Middle frontal gyrus (tissue), 1 donor: ENCODE measurements at regions not wholly inside any gene's neighbourhood (a gene's known extent, or its start where the extent isn't known, plus 50 kb on each side); places are given as distances from the start of the nearest gene placed in this dataset.
"Not testable (repeated sequence)": the region's sequence is repeated elsewhere in the genome, so short reads cannot be mapped to it uniquely, and the experiment has no call there.

Experiments
- DNase-seq: peaks from one replicate; pipeline ENCODE4 v3.0.0-alpha.2; 2015; ENCODE audit warnings: low spot score; ENCODE audit errors: extremely low spot score

DNA sequence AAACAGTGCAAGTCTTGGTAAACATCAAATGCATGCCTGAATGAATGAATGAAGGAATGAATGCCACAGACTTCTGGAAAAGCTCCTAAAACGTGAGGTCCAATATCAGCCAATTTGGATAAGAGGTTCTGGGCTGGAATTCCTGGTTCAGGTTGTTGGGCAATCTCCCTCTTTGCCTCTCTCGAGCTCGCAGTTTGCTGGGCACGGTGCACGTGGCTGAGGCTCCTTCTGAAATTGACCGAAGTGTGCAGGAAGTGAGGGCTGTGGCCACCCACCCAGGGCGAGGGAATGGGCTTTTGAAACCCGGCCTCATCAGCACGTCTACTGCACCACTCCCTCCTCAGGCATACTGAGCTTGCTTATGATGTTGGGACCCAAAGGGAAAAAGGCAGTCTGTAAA lies 288.8 kb upstream of the HS6ST1 start:
- DNase-seq: no peak

DNA sequence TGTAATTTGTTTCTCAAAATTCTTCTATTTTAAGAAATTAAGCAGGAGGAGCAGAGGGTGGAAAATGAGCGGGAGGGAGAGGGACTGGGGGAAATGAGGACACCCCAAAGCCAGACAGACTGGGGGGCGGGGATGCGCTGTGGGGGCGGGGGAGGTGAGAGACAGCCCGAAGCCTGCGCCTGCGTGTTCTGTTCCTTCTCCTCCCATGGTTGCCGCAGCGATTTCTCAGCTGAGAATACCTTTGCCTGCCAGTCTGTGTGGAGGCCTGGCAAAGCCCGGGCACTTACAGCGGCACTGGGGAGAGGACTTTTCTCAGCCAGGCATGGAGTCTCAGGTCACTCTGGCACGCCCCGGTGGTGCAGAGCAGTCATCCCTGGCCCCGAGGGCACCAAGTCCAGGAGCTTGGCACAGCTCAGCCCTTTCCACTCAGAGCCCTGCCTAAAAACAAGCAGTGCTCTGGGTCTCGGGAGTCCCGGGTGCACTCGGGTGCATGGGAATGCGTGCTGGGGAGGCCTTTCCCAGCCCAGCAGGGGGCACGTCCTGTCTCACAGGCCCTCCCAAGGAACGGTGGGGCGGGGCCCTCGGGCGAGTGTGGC lies 289.3 kb upstream of the HS6ST1 start:
- no peak for DNase-seq

DNA sequence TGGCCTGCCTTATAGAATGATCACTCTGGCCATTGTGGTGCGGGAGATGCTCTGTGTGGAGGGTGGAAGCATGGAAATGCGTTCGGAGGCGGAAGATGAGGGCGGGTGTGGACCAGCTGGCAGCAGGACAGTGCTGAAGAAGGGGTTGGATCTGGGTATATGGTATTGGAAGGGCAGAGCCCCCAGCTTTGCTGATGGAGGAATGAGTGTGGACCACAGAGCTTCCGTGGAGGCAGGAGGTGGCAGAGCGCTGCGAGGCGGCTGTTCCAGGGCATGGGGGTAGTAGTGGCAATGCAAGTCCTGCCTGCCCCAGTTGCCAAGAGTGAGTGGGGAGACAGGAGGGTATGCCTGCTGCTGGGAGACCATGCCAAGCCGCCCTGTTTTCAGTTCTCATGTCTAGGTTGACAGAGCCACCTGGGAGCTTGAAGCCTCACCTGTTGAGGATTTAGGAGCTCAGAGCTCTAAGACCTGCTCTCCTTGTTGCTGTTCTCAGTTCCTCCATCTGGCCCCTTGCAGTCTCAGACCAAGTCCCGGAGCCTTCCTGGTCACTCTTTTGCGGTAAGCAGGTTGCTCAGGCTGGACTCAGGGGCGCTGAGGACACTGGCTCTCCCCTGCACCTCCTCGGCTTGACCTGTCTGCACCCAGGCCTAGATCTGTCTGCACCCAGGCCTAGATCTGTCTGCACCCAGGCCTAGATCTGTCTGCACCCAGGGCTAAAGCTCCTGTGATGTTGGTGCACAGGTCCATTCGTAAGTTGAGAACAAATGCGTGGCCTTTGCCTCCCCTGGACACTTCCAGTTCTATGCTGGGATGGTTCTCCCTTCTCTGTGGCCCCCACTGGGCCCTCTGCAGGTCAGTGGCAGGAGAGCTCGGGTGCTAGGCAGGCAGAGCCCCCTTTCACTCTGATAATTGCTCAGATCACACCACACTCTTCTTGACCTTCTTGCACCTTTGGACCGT lies 290.5 kb upstream of the HS6ST1 start:
- DNase-seq: no peak

GRCh38 chr2:128610496-128610895 lies 291.8 kb upstream of the HS6ST1 start:
- DNase-seq: no peak

- DNase-seq: no peak
Observed at GRCh38 chr2:128611421-128612320, 293.0 kb upstream of the HS6ST1 start.

- no peak for DNase-seq
Observed at GRCh38 chr2:128612628-128613027, 294.0 kb upstream of the HS6ST1 start.

- no peak for DNase-seq
Observed at GRCh38 chr2:128613351-128613750, 294.7 kb upstream of the HS6ST1 start.

- DNase-seq: no peak
Observed at GRCh38 chr2:128613876-128614275, 295.2 kb upstream of the HS6ST1 start.

GRCh38 chr2:128614907-128615306 lies 296.2 kb upstream of the HS6ST1 start:
- not testable (repeated sequence) for DNase-seq

- no peak for DNase-seq
Observed at GRCh38 chr2:128615571-128615970, 296.9 kb upstream of the HS6ST1 start.

DNA sequence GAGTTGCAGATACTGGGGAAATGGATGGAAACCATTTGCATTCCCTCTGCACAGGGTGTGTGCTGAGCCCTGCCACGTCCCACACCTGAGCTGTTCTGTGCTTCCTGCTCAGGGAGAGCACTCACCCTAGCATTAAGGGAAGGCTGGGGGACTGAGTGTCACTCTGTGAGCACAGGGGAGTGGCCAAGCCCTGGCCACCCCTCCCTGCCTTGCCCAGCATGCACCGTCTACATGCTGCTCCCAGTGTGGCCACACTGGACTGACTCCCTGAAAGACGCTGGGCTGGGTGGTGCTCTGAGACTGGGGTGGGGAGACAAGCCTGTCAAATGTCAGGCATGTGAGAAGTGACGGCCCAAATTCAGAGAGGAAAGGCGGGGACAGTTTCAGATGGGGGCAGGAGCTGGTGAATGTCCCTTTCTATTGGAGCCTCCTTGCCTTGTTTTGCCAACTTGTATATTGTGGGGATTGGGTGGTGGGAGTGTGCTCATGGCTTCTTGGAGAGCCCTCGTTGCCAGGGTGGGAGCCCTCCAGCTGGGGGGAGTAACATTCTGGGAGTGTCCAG lies 298.4 kb upstream of the HS6ST1 start:
- DNase-seq: no peak

DNA sequence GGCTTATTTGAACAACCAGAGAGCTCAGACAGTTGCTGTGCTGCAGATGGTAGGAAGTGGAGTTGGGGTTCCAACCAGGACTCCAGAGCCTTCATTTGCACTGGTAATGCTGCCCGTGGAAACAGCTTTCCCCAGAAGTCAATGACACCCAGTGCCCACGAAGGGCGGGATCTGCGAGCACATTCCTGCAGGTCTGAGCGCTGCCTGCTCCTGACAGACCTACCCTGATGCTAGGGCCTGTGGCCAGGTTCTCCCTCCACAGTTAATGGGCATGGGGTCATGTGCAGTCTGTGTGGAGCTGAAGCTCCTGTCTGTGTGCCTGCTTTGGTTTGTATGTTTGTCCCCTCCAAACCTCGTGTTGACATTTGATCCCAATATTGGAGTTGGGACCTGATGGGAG lies 299.0 kb upstream of the HS6ST1 start:
- no peak for DNase-seq

DNA sequence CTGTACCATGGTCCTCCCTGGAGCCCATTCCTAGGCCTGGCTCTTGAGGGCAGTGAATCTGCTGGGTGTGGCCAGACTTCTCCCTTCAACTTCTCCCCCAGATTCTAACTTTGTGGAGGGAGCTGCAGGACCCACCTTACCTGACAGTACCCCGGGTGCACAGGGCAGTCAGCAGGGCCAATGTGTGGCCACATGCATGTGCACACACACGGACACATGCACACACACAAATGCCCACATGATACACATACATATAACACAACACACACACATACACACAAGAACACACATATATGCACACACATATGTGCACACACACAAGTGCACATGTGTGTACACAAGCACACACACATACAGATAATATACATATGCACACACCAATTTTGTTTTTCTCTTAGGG lies 300.0 kb upstream of the HS6ST1 start:
- DNase-seq: no peak

GRCh38 chr2:128619471-128620325 lies 301.0 kb upstream of the HS6ST1 start:
- no peak for DNase-seq

DNA sequence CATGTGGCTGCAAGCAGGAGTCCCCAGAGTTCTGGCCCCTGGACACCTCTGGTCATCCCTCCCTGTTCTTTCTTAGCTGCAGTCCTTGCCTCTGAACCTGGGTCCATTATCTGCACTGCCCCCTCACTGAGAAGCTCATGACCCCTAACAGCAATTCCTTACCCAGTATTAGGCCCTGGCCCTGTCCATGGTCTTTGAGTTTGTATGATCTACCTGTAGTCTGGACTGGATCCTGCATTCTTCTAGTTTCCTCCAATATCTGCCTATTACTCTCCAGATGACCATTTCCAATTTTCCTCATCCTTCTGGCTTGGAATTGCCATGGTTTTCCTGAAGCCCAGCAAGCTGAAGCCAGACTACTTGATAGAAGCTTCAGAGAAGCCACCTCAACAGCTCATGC lies 302.4 kb upstream of the HS6ST1 start:
- no peak for DNase-seq

DNA sequence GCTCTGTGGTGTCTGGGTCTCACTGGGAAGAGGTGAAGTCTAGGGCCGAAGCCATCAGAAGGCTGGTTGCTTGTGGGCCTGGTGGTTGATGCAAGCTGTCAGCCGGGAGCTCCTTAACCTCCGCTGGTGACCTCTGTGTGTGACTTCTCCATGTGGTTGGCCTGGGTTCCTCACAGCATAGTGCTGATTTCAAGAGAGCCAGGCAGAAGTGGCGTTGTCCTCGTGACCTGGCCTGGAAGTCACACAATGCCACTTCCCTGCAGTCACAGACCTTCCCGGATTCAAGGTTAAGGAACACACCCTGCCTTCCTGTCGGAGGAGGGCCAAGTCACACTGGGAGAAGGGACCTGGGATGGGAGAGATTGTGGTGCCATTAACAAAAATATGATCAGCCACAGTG lies 303.7 kb upstream of the HS6ST1 start:
- no peak for DNase-seq

DNA sequence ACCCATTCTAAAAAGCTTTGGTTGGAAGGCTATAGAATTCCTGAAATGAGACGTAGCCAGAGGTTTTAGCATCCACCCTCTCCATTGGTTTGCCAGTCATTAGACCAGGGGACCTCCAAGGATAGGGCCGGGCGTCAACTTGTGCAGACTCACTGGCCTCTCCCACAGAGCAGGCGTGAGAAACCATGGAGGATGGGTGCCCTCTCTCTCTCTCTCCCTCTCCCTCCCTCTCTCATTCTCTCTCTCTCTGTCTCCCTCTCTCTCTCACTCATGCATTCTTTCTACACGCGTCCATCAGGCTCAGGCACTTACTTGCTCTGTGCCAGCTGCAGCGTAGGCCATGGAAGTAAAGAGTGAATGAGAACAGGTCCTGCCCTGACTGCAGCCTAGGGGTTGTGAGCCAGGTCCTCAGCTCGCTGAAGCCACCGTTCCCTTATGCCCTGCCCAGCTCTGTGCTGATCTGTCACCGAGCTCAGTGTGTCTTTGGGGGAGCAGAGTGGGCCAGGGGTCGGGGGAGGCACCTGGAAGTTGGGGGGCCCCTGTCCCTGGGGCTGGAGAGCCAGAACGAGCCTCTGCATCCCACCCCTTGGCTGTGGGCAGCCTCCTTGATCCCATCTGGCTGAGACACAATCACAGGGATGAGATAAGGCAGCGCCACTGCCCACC lies 304.4 kb upstream of the HS6ST1 start:
- DNase-seq: no peak

GRCh38 chr2:128623776-128624761 lies 305.4 kb upstream of the HS6ST1 start:
- DNase-seq: no peak

DNA sequence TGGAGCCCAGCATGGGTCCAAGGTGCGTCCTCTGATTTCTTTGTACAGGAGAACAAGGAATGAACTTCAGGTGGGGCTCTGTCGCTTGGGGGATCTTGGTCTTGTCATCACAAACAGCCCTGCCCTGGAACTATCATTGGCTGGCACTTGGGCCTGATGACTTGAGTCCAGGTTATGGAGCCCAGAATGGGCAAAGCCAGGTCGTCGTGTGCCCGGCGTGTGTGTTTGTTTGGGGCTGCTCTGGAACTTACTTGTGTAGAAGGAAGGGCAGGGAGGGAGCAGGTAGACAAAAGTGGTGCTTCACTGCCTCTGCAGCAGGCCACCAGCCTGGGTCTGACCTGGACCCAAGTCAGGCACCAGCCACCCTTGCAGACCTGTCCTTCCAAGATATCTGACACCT lies 306.3 kb upstream of the HS6ST1 start:
- no peak for DNase-seq
